ENCODE measurements at regions not wholly inside any gene's neighbourhood (a gene's known extent, or its start where the extent isn't known, plus 50 kb on each side); places are given as distances from the start of the nearest gene placed in this dataset.

DNA sequence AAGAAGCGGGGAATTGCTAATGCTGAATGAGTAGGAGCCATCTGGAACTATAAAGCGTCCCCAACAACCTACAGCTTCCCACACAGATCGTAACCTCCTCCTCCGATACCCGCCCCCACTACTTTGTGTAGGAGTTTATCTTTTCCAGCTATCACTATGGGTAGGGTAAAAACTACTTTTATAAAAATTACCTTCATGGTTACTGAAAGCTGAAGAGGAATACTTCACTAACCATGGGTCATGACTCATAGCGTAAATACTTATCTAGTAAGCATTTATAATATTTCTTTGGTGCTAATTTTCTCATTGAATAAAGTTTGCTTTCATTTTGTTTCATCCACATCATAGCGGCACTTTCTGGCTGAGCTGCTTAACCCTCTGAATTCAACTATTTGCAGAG lies 79.4 kb upstream of the TNIP3 start:
- TF ChIP-seq, protein P1, sequence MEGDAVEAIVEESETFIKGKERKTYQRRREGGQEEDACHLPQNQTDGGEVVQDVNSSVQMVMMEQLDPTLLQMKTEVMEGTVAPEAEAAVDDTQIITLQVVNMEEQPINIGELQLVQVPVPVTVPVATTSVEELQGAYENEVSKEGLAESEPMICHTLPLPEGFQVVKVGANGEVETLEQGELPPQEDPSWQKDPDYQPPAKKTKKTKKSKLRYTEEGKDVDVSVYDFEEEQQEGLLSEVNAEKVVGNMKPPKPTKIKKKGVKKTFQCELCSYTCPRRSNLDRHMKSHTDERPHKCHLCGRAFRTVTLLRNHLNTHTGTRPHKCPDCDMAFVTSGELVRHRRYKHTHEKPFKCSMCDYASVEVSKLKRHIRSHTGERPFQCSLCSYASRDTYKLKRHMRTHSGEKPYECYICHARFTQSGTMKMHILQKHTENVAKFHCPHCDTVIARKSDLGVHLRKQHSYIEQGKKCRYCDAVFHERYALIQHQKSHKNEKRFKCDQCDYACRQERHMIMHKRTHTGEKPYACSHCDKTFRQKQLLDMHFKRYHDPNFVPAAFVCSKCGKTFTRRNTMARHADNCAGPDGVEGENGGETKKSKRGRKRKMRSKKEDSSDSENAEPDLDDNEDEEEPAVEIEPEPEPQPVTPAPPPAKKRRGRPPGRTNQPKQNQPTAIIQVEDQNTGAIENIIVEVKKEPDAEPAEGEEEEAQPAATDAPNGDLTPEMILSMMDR (conservative IDR thresholded peaks at IDR 0.05 in 1 of 2, IDR thresholded peaks at IDR 0.05 in 1 of 2; ENCODE audit: extremely low read depth in 1 of 2, insufficient read depth in 1 of 2, low read depth in 1 of 2, low read length in 2 of 2), result no peak
- no peak for TF ChIP-seq EZH2 (IDR thresholded peaks at IDR 0.05; ENCODE audit: borderline replicate concordance, low read length)

All from mammary epithelial cell (primary cell).